ENCODE measurements at regions not wholly inside any gene's neighbourhood (a gene's known extent, or its start where the extent isn't known, plus 50 kb on each side); places are given as distances from the start of the nearest gene placed in this dataset.

GRCh38 chr7:67713451-67714056 is 716.9 kb downstream of the TYW1 start:
- no peaks in the 10 kb centered on the region for H3K4me1 ChIP-seq
- intact Hi-C loops (cut with DNase I): no loop called here

DNA sequence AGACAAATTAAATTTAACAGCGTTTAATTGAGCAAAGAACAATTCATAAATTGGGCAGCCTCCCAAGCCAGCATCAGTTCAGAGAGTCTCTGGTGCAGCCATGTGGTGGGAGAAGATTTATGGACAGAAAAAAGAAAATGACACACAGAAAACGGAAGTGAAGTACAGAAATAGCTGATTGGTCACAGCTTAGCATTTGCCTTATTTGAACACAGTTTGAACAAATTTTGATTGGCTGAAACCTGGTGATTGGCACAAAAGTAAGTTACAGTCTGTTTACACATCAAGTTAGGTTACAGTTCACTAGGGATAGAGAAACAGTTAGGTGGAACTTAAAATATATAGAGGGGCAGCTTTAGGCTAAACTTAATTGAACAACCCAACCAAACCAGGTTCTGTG is 720.1 kb downstream of the TYW1 start:
- intact Hi-C loops (cut with DNase I): no loop called here
- Histone ChIP-seq H3K27ac (no peak overlapping the region), H3K27me3 (no peaks in the 10 kb centered on the region), H3K36me3 (no peaks in the 10 kb centered on the region), H3K9me3 (no peaks in the 10 kb centered on the region), H3K4me3 (replicated peaks in 1 of 3) (no peak overlapping the region), H3K4me1 (no peaks in the 10 kb centered on the region)
- WGBS, 2 donors: 59 to 79% methylated on average over 2 of the region's 2 CpGs
- DNase-seq: no peak
- TF ChIP-seq POLR2A (IDR thresholded peaks at IDR 0.05): no peak
- no peak for TF ChIP-seq CTCF (IDR thresholded peaks at IDR 0.05)

More at GRCh38 chr7:67713451-67714056, 716.9 kb downstream of the TYW1 start:
- TF ChIP-seq POLR2A (IDR thresholded peaks at IDR 0.05) (no peak), CTCF (IDR thresholded peaks at IDR 0.05) (no peak)
- Histone ChIP-seq H3K4me3 (replicated peaks in 1 of 3) (no peak overlapping the region), H3K27ac (no peak overlapping the region), H3K27me3 (no peaks in the 10 kb centered on the region), H3K9me3 (no peaks in the 10 kb centered on the region), H3K36me3 (no peaks in the 10 kb centered on the region)
- WGBS, 2 donors: 77 to 80% methylated on average over 13 of the region's 13 CpGs
- no peak for DNase-seq

GRCh38 chr7:67723591-67723990 is 727.0 kb downstream of the TYW1 start:
- H3K4me3 ChIP-seq (replicated peaks in 1 of 3): no peak overlapping the region
- H3K4me1 ChIP-seq: no peaks in the 10 kb centered on the region
- H3K27ac ChIP-seq: no peak overlapping the region
- H3K9me3 ChIP-seq: no peaks in the 10 kb centered on the region
- intact Hi-C loops (cut with DNase I): no loop called here
- no peak for DNase-seq
- TF ChIP-seq CTCF (IDR thresholded peaks at IDR 0.05): no peak
- TF ChIP-seq POLR2A (IDR thresholded peaks at IDR 0.05): no peak
- H3K36me3 ChIP-seq: no peaks in the 10 kb centered on the region
- no peaks in the 10 kb centered on the region for H3K27me3 ChIP-seq
- 50 to 53% methylated on average over 3 of the region's 3 CpGs for WGBS, 2 donors

DNA sequence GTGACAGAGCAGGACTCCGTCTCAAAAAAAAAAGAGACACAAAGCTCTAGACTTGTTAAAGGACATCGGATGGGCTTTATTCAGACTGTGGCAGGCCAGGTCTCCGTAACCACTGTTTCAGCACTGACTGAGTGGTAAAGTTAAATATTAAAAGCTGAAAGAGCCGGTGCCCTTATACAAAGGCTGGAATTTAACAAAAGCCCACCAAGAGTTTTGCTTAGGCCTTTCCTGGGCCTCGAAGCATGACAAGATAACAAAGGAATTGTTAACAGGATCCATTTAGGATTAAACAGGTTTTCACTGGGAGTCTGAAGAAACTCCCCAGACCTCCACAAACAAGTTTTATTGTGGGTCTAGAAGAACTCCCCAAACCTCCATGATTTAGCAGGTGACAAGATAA is 727.8 kb downstream of the TYW1 start:
- no peaks in the 10 kb centered on the region for H3K27me3 ChIP-seq
- no peaks in the 10 kb centered on the region for H3K9me3 ChIP-seq
- no peak for DNase-seq
- intact Hi-C loops (cut with DNase I): no loop called here
- H3K27ac ChIP-seq: no peak overlapping the region
- no peak for TF ChIP-seq POLR2A (IDR thresholded peaks at IDR 0.05)
- TF ChIP-seq CTCF (IDR thresholded peaks at IDR 0.05): no peak
- no peaks in the 10 kb centered on the region for H3K36me3 ChIP-seq
- no peaks in the 10 kb centered on the region for H3K4me1 ChIP-seq
- H3K4me3 ChIP-seq (replicated peaks in 1 of 3): no peak overlapping the region
- 83 to 85% methylated on average over 5 of the region's 5 CpGs for WGBS, 2 donors

DNA sequence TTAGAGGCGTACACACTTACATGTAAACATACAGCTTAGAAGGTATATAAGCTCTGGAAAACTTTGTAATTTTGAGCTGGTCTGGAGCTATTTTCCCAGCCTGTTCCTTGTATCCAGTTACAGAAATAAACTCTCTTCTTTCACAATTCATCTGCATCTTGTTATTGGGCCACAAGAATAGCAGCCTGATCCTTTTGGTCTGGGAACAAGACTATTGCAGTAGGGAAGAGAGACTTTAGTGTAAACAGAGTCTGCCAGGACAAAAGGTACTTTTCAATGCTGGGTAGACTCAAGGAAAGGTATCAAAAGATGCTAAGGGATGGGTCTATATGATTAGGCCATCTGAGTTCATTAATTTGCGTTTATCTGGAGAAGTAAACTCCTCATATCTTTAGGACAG is 728.3 kb downstream of the TYW1 start:
- H3K9me3 ChIP-seq: no peaks in the 10 kb centered on the region
- intact Hi-C loops (cut with DNase I): no loop called here
- H3K27ac ChIP-seq: no peak overlapping the region
- 88 to 95% methylated on average over 2 of the region's 2 CpGs for WGBS, 2 donors
- H3K4me3 ChIP-seq (replicated peaks in 1 of 3): no peak overlapping the region
- H3K36me3 ChIP-seq: no peaks in the 10 kb centered on the region
- no peaks in the 10 kb centered on the region for H3K4me1 ChIP-seq
- H3K27me3 ChIP-seq: no peaks in the 10 kb centered on the region
- no peak for DNase-seq
- no peak for TF ChIP-seq CTCF (IDR thresholded peaks at IDR 0.05)
- no peak for TF ChIP-seq POLR2A (IDR thresholded peaks at IDR 0.05)
